ENCODE measurements at regions not wholly inside any gene's neighbourhood (a gene's known extent, or its start where the extent isn't known, plus 50 kb on each side); places are given as distances from the start of the nearest gene placed in this dataset.

DNA sequence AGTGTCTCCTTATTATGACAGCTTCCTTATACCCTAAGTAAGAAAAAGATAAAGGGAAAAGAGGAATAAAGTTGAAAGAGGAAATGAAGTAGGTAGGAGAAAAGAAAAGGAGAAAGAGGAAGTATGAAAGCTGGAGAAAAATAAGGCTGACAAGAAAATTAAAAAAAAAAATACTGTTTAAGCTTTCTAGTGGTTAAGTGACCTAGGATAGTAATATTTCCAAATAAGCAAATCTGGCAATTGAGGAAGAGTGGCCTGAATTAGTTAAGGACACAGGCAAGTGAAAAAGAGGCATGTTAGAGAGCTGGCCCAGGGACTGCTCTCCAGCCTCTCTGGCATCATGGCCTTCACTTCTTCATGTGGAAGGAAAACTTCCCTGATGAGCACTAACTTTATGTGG, 76.5 kb upstream of the ADGRF1 start:
- TF ChIP-seq, protein P1, sequence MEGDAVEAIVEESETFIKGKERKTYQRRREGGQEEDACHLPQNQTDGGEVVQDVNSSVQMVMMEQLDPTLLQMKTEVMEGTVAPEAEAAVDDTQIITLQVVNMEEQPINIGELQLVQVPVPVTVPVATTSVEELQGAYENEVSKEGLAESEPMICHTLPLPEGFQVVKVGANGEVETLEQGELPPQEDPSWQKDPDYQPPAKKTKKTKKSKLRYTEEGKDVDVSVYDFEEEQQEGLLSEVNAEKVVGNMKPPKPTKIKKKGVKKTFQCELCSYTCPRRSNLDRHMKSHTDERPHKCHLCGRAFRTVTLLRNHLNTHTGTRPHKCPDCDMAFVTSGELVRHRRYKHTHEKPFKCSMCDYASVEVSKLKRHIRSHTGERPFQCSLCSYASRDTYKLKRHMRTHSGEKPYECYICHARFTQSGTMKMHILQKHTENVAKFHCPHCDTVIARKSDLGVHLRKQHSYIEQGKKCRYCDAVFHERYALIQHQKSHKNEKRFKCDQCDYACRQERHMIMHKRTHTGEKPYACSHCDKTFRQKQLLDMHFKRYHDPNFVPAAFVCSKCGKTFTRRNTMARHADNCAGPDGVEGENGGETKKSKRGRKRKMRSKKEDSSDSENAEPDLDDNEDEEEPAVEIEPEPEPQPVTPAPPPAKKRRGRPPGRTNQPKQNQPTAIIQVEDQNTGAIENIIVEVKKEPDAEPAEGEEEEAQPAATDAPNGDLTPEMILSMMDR (conservative IDR thresholded peaks at IDR 0.05; ENCODE audit: low read depth in 2 of 2), result no peak
- TF ChIP-seq EZH2 (IDR thresholded peaks at IDR 0.05; ENCODE audit: low read depth, unreplicated experiment) (no peak), EZH2phosphoT487 (IDR thresholded peaks at IDR 0.05; ENCODE audit: unreplicated experiment) (no peak), ZNF114 (CRISPR knock-in tag; IDR thresholded peaks at IDR 0.05) (no peak), POLR2AphosphoS5 (IDR thresholded peaks at IDR 0.05; ENCODE audit: low read depth) (no peak), CREB1 (CRISPR knock-in tag; IDR thresholded peaks at IDR 0.05; ENCODE audit: low read depth) (no peak), ZNF331 (CRISPR knock-in tag; IDR thresholded peaks at IDR 0.05; ENCODE audit: low read depth) (no peak), NANOG (IDR thresholded peaks at IDR 0.05; ENCODE audit: borderline replicate concordance) (no peak), JUNB (IDR thresholded peaks at IDR 0.05; ENCODE audit: unreplicated experiment) (no peak)
- TF ChIP-seq, protein P2, sequence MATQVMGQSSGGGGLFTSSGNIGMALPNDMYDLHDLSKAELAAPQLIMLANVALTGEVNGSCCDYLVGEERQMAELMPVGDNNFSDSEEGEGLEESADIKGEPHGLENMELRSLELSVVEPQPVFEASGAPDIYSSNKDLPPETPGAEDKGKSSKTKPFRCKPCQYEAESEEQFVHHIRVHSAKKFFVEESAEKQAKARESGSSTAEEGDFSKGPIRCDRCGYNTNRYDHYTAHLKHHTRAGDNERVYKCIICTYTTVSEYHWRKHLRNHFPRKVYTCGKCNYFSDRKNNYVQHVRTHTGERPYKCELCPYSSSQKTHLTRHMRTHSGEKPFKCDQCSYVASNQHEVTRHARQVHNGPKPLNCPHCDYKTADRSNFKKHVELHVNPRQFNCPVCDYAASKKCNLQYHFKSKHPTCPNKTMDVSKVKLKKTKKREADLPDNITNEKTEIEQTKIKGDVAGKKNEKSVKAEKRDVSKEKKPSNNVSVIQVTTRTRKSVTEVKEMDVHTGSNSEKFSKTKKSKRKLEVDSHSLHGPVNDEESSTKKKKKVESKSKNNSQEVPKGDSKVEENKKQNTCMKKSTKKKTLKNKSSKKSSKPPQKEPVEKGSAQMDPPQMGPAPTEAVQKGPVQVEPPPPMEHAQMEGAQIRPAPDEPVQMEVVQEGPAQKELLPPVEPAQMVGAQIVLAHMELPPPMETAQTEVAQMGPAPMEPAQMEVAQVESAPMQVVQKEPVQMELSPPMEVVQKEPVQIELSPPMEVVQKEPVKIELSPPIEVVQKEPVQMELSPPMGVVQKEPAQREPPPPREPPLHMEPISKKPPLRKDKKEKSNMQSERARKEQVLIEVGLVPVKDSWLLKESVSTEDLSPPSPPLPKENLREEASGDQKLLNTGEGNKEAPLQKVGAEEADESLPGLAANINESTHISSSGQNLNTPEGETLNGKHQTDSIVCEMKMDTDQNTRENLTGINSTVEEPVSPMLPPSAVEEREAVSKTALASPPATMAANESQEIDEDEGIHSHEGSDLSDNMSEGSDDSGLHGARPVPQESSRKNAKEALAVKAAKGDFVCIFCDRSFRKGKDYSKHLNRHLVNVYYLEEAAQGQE (IDR thresholded peaks at IDR 0.05; ENCODE audit: unreplicated experiment), result no peak
- TF ChIP-seq, protein P3, sequence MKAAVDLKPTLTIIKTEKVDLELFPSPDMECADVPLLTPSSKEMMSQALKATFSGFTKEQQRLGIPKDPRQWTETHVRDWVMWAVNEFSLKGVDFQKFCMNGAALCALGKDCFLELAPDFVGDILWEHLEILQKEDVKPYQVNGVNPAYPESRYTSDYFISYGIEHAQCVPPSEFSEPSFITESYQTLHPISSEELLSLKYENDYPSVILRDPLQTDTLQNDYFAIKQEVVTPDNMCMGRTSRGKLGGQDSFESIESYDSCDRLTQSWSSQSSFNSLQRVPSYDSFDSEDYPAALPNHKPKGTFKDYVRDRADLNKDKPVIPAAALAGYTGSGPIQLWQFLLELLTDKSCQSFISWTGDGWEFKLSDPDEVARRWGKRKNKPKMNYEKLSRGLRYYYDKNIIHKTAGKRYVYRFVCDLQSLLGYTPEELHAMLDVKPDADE (IDR thresholded peaks at IDR 0.05), result no peak

Measured in GM23338 (cell line).